ENCODE measurements at regions not wholly inside any gene's neighbourhood (a gene's known extent, or its start where the extent isn't known, plus 50 kb on each side); places are given as distances from the start of the nearest gene placed in this dataset.

- Histone ChIP-seq H3K36me3 (ENCODE audit: control insufficient read depth in 2 of 2, insufficient read depth in 1 of 2, low read length in 2 of 2) (no peaks in the 10 kb centered on the region), H3K27ac (ENCODE audit: extremely low read depth, low read depth, low read length) (no peak overlapping the region), H3K4me1 (ENCODE audit: control insufficient read depth, insufficient read depth, low read length) (no peaks in the 10 kb centered on the region), H3K9me3 (ENCODE audit: control insufficient read depth, insufficient read depth, low read depth, low read length) (no peaks in the 10 kb centered on the region), H3K4me3 (ENCODE audit: low read depth, low read length) (no peak overlapping the region)
- TF ChIP-seq ZNF140 (tag by site-specific recombination; IDR thresholded peaks at IDR 0.05) (no peak), ZNF18 (tag by site-specific recombination; IDR thresholded peaks at IDR 0.05) (no peak), ZXDB (tag by site-specific recombination; IDR thresholded peaks at IDR 0.05) (no peak), ZEB2 (tag by site-specific recombination; IDR thresholded peaks at IDR 0.05) (no peak), ZNF600 (tag by site-specific recombination; IDR thresholded peaks at IDR 0.05) (no peak), PRDM1 (tag by site-specific recombination; IDR thresholded peaks at IDR 0.05) (no peak), ZBTB20 (tag by site-specific recombination; IDR thresholded peaks at IDR 0.05) (no peak), ZNF426 (tag by site-specific recombination; IDR thresholded peaks at IDR 0.05) (no peak), ZNF223 (tag by site-specific recombination; IDR thresholded peaks at IDR 0.05) (no peak), WT1 (tag by site-specific recombination; IDR thresholded peaks at IDR 0.05) (no peak), ZNF660 (tag by site-specific recombination; IDR thresholded peaks at IDR 0.05) (no peak), PBX3 (CRISPR knock-in tag; IDR thresholded peaks at IDR 0.05) (no peak), ZNF48 (tag by site-specific recombination; IDR thresholded peaks at IDR 0.05) (no peak), ZNF768 (tag by site-specific recombination; IDR thresholded peaks at IDR 0.05) (no peak)
- TF ChIP-seq, protein P1, sequence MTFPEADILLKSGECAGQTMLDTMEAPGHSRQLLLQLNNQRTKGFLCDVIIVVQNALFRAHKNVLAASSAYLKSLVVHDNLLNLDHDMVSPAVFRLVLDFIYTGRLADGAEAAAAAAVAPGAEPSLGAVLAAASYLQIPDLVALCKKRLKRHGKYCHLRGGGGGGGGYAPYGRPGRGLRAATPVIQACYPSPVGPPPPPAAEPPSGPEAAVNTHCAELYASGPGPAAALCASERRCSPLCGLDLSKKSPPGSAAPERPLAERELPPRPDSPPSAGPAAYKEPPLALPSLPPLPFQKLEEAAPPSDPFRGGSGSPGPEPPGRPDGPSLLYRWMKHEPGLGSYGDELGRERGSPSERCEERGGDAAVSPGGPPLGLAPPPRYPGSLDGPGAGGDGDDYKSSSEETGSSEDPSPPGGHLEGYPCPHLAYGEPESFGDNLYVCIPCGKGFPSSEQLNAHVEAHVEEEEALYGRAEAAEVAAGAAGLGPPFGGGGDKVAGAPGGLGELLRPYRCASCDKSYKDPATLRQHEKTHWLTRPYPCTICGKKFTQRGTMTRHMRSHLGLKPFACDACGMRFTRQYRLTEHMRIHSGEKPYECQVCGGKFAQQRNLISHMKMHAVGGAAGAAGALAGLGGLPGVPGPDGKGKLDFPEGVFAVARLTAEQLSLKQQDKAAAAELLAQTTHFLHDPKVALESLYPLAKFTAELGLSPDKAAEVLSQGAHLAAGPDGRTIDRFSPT (tag by site-specific recombination; IDR thresholded peaks at IDR 0.05) = no peak
- POLR2A ChIA-PET = no interaction called here
- CTCF ChIA-PET = no interaction called here
These were observed 943.6 kb downstream of the LRFN5 start for GRCh38 chr14:42550310-42550709.

GRCh38 chr14:42548349-42548748, 941.7 kb downstream of the LRFN5 start:
- no peaks in the 10 kb centered on the region for H3K9me3 ChIP-seq (ENCODE audit: control insufficient read depth, insufficient read depth, low read depth, low read length)
- H3K4me3 ChIP-seq (ENCODE audit: low read depth, low read length) = no peak overlapping the region
- no peaks in the 10 kb centered on the region for H3K36me3 ChIP-seq (ENCODE audit: control insufficient read depth in 2 of 2, insufficient read depth in 1 of 2, low read length in 2 of 2)
- no peak overlapping the region for H3K27ac ChIP-seq (ENCODE audit: extremely low read depth, low read depth, low read length)
- H3K4me1 ChIP-seq (ENCODE audit: control insufficient read depth, insufficient read depth, low read length) = no peaks in the 10 kb centered on the region
- CTCF ChIA-PET = no interaction called here
- TF ChIP-seq GLIS2 (tag by site-specific recombination; IDR thresholded peaks at IDR 0.05) (no peak), ZNF610 (tag by site-specific recombination; IDR thresholded peaks at IDR 0.05; ENCODE audit: borderline replicate concordance) (no peak), ZNF521 (tag by site-specific recombination; IDR thresholded peaks at IDR 0.05) (no peak)
- POLR2A ChIA-PET = no interaction called here

GRCh38 chr14:42545636-42546035, 939.0 kb downstream of the LRFN5 start:
- POLR2A ChIA-PET = no interaction called here
- CTCF ChIA-PET = no interaction called here

More at GRCh38 chr14:42545636-42546035, 939.0 kb downstream of the LRFN5 start:
- TF ChIP-seq ZFP3 (tag by site-specific recombination; IDR thresholded peaks at IDR 0.05; ENCODE audit: low read depth) (no peak), KLF9 (tag by site-specific recombination; IDR thresholded peaks at IDR 0.05; ENCODE audit: low read depth) (no peak), ZNF114 (tag by site-specific recombination; IDR thresholded peaks at IDR 0.05) (no peak), ZNF302 (tag by site-specific recombination; IDR thresholded peaks at IDR 0.05; ENCODE audit: low read depth) (no peak), ZNF76 (tag by site-specific recombination; IDR thresholded peaks at IDR 0.05; ENCODE audit: borderline replicate concordance, low read depth) (no peak), ZNF48 (tag by site-specific recombination; IDR thresholded peaks at IDR 0.05) (no peak), ZNF121 (tag by site-specific recombination; IDR thresholded peaks at IDR 0.05) (no peak), GLI4 (tag by site-specific recombination; IDR thresholded peaks at IDR 0.05) (no peak), ZNF174 (tag by site-specific recombination; IDR thresholded peaks at IDR 0.05) (no peak), ZNF571 (tag by site-specific recombination; IDR thresholded peaks at IDR 0.05) (no peak)
- Histone ChIP-seq H3K4me3 (ENCODE audit: low read depth, low read length) (no peak overlapping the region), H3K36me3 (ENCODE audit: control insufficient read depth in 2 of 2, insufficient read depth in 1 of 2, low read length in 2 of 2) (no peaks in the 10 kb centered on the region), H3K9me3 (ENCODE audit: control insufficient read depth, insufficient read depth, low read depth, low read length) (no peaks in the 10 kb centered on the region), H3K27ac (ENCODE audit: extremely low read depth, low read depth, low read length) (no peak overlapping the region), H3K4me1 (ENCODE audit: control insufficient read depth, insufficient read depth, low read length) (no peaks in the 10 kb centered on the region)

Data from HEK293 (cell line).